ENCODE measurements at regions not wholly inside any gene's neighbourhood (a gene's known extent, or its start where the extent isn't known, plus 50 kb on each side); places are given as distances from the start of the nearest gene placed in this dataset.

DNA sequence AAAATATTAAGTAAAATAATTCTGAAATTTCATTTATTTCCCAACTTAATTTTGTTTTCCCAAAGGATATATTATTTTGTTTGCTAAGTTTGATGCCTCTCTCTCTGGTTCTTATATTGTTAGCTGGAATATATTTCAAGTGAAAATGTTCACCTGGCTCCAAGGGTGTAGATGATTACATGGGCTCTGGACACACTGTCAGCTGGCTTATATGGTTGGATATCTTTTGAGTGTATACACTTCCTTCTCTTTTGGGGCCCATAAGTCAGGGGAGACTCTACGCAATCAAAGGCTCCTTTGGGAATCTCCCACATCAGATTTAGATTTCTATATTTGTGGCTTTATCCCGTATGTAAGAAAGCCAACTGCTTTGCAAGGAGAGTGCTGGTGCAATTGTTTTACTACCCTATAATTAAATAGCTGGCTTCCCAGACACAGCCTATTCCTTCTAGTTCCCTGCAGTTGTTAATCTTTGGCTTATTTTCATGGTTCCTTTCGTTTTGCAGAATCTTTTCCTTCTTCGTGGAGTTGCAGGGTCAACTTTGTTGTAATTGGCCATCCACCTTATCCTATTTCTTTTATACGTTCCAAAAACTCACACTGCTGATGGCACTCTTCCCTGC lies 225.7 kb downstream of the DPH6 start:
- DNase-seq, result no peak

DNA sequence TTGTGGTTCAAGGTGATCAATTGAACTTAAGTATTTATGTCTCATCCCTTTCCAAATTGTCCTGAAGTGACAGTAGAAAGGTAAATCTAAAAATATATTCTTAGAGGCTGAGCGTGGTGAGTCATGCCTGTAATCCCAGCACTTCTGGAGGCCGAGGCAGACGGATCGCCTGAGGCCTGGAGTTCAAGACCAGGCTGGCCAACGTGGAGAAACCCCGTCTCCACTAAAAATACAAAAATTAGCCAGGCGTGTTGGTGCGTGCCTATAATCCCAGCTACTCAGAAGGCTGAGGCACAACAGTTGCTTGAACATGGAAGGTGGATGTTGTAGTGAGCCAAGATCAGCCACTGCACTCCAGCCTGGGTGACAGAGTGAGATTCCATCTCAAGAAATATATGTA lies 226.6 kb downstream of the DPH6 start:
- no peak for DNase-seq

DNA sequence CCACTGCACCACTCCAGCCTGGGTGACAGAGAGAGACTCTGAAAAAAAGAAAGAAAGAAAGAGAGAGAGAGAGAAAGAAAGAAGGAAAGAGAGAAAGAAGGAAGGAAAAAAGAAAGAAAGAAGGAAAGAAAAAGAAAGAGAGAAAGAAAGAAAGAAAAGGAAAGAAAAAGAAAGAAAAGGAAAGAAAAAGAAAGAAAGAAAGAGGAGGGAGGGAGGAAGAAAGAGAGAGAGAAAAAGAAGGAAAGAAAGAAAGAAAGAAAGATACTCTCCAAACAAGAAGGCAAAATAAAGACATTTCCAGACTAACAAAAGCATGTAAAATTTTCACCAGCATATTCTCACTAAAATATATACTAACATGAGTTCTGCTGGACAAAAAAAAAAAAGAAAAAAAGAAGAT lies 228.7 kb downstream of the DPH6 start:
- DNase-seq, result no peak

DNA sequence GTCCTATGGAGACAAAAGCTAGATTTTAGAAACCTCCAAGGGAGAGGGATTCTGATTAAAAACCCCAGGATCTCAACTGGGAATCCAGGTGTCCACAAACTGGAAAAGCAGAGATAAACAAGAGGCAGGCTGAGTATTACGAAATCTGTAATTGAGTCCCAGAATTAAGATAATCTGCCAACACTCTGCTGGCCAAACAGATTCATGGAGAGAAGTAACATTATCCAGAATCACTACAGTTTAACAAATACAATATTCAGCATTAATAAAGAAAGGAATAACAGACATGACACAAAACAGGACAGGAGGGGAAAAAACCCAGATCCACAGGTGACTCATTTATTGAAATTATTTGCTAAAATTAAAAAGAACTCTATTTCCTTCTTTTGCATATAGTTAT lies 227.2 kb upstream of the NANOGP8 start:
- DNase-seq, result no peak

DNA sequence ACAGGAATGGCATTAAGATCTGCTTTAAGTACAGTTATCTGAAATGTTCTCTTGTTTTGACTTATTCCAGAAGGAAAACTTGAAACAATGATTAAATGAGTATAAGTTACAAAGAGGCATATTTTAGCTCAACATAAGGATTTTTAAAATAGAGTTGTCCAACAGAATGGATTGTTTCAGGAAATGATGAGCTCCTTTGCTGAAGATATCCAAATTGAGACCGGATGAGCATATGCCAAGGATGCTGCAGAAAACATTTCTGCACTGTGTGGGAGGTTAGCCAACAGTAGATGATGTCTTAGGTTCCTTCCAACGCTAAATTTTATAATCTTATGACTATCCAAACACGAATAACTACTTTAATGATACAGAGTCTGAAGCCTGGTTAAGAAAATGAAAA lies 226.5 kb upstream of the NANOGP8 start:
- no peak for DNase-seq

DNA sequence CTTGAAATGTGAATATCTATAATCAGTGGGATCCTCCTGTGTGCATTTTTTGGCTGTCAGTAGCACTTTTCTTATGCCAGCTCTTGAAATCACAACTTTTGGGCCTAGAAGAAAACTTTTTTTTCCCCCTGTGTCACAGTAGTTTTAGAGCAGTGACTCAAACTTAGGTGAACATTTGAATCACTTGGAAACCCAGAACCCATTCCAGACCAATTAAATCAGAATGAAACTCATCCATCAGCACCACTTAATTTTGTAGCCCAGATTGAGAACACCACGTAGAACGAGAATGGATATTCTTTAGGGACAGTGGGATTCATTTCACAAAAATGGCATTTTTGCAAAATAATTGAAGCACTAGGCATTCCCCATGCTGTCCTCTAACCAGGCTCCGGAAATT lies 224.8 kb upstream of the NANOGP8 start:
- DNase-seq, result no peak

DNA sequence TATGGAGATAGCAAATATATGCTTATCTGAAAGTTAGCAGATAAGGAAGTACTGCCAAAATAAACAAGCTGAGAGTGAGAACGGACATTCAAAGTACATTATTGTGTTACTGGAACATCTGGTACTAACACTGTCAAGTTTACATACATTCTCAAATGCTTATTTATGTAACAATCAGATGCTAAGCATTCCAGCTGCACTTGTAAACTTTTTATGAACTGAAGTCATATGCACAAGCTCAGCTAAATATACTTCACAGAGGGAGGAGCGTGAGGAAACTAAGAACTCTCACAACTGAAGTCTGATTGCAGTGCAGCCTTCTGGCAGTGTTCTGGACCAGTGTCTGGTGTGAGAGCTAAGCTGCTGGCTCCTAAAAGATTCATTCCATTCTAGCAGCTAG lies 223.7 kb upstream of the NANOGP8 start:
- peak; percentile 53 for DNase-seq

DNA sequence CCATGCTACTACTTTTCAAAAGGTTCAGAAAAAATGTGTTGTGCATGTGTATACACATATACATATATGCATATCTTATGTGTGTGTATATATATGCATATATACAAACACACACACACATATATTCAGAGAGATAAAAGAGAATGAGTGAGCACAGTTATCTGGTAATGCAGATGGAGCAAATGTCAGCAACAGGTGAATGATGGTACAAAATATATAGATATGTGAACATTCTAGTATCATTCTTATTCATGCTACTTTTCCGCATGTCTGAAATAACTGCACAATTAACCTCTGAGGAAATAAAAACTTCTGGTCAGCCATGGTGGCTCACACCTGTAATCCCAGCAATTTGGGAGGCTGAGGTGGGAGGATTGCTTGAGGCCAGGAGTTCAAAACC lies 222.6 kb upstream of the NANOGP8 start:
- no peak for DNase-seq

DNA sequence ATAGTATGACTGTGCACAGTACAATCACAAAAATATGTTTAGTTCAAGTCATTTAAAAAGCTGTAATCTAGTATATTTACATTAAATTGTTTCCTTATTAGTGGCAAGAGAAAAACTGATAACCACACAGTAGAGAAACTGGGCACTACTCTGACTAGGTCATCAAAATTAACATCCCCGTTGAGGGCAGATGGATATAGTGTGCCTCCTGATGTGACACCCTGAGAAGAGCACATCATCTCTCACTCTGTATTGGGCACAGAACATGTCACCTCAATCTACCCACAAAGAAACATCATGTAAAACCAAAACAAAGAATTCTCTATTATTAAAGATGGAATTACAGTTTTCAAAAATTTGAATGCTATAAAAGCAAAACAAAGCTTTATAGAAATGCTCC lies 221.9 kb upstream of the NANOGP8 start:
- no peak for DNase-seq

DNA sequence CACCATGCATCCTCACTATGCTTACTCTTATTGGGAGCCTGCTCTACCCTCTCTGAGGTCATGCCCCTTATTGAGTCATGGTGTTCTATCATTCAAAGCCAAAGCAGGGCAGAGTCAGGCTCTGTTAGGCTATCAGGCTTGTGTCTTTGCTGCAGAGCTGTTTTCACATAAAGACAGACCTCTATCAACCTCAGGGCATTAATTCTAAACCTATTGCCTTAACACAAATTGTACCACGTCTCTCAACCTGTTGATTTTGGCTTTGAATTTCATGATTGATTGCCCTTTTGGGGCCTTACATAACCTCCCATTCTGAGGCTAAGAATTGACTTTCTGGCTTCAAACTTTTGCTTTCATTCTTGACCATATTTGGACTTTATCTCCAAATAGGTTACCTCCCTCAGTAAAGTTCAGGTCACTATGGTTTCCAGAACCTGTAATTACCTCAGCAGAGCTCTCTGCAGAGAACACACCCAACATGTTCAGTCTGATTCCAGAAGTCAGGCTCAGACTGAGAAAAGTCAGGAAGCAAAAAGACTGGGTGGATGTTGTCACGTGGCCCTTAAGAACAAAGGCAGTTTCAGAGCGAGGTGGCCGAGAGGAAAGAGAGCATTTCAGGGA lies 221.4 kb upstream of the NANOGP8 start:
- DNase-seq, result no peak

DNA sequence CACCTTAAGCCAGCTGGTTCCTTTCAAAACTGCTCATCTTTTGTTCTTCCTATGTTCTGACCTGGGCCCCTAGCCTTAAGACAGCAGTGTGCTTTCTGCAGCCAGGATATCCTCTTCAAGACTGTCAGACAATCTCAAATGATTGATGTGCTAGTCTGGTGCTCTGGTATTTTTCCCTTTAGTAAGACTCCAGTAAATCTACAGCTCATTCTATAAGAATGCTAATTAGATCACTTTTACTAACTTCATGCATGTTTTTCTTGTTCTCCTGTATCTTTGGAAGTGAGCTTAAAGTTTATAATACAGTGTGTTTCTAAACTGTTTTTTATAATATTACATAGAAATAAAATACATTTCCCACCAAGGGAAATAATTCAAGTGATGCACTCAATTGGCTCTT lies 220.9 kb upstream of the NANOGP8 start:
- no peak for DNase-seq

DNA sequence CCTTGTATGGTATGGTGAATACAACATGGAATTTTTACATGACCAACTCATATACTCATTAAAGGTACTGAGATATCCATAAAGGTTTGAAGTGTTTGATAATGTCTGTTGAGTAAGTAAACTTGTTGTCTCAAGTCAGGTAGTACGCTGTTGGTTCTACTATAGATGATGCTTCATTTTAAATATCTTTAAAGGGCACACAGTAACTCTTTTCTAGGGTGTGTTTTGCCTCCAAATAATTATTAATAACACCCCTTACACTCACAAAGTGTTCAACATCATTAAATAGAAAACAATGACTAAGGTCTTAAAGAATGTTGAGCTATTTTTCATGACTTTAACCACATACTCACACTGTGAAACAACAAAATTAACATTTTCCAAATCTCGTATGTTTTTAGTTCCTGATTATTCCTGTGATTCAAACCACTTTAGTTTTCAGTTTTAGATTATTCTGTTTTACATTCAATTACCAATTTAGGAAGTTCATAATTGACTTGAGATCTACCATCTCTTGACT lies 220.0 kb upstream of the NANOGP8 start:
- no peak for DNase-seq

DNA sequence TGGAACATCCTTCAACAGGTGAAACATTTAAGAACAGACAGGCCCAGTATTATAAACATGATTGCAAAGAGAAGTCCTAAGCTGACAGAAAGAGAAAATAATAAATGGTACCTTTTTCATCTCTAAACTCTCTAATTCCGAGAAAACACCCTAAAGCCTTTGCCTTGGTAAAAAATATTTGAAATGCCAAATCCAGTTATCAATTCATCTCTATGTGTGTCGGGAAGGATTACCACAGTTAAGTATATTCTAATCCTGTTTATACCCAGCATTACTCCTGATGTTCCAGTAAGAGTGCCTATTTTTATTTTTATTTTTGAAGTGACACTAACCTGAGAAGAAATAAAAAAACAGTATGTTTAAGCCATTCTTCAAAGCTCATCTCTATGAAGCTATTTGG lies 219.3 kb upstream of the NANOGP8 start:
- DNase-seq, result no peak

DNA sequence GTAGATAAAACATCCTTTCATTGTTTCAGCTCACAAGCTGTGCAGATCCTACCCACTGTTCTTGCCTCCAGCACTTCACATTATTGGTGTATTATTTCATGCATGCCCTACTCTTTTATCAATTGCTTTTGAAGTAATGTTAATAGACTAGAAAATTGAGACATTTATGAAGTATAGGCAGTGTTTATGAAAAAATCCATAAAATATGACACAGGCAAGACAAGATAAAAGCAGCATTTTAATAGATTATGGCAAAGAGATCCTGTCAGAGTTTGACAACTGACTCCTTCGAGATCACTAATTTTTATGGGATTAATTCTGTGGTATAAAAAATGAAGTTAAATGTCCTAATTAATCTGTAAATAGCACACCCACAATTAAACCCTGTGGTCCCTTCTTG lies 217.2 kb upstream of the NANOGP8 start:
- no peak for DNase-seq

DNA sequence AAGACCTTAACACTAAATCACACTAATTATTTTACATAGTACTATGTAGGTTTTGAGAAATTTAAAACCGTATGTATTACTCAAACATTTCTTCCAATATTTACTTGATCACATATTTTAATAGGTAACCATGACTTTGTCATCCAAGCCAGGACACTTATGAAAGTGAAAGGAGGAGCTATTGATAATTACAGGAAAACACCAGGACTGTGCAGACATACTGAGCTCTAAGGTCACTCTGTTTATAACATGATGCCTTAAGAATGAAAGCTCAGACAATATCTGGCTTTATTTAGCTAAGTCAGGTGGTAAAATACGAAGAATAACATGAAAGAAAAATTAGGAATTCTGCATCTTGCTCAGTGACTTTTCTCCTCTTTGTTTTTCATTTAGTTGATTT lies 216.0 kb upstream of the NANOGP8 start:
- DNase-seq, result no peak

DNA sequence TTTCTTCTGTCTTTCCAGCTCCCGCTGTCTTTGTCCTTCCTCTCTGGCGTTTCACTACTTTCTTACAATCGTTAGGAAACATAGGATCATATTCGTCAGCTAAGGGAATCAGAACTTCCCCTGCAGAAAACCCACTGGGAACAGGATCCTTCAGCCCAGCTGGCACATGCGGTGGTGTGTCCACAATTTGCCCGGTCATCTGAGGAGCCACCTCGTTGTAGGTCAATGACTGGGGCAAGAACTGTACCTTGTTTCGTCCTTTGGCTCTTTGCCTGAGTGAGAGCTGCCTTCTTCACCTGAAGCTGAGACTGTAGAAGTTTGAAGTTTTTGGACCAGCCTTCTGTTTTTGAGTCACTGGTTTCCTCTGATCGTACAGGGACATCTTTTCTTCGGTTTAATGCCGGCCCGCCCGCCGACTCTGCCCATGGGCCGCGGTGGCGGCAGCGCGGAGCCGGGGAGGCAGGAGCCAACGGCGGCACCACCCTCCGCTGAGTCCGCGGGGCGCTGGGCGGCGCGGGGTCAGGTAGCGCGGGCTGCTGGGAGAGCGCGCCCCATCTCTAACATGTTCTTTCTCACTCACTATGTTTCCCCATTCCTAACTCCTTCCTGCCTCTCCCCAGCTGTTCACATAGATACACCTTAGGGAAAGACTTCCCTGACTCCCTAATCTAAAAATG lies 214.1 kb upstream of the NANOGP8 start:
- no peak for DNase-seq

DNA sequence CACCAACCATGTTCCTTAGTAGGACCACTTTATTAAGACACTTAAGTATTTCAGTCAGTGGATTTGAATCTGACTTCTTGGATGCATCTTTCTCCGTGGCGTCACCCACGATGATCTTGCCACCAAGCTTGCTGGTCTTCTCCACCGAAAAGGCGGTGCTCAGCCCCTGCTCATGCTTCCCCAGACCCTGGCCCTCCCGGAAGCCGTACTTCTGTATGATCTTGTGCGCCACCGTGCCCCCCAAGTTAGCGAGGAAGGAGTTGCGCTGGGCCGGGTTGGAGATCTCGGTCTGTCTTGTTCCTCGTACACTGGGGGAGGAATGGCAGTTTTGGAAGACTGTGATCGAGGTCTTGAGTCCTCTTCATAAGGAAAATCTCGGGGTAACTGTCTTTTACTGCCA lies 213.4 kb upstream of the NANOGP8 start:
- DNase-seq, result no peak

DNA sequence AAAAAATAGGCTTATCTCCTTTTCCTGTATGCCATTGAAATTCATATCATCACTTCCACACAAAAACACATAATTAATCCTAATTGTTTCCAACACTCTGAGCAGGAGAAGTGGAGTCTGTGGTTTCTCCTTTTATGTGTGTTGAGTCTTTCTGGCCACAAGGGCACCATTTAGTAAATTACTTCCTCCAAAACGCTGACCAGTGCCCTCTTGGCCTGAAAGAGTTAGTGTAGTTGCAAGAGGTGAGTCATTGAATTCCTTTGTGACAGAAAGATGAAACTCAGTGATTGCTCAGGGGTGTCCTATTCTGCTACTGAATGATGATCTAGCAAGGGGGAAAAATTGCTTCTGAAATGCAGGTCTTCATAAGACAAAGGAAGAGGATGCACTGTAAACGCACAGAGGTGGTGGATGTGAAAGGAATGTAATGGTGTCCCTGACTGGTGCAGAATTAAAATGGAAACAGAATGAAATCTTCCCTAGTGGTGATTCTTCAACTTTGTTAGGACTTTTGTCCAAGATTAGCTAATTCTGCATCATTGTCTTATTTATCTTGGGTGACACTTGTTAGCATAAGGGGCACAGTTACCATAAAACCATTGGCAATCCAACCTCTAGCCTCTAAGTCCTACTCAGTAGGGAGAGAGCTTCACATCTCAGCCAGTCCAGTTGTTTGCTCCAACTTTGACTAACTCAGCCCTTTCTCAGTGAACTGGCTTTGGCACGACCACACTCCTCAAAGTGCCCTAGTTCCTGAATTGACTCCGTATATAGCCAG lies 208.4 kb upstream of the NANOGP8 start:
- DNase-seq, result no peak

DNA sequence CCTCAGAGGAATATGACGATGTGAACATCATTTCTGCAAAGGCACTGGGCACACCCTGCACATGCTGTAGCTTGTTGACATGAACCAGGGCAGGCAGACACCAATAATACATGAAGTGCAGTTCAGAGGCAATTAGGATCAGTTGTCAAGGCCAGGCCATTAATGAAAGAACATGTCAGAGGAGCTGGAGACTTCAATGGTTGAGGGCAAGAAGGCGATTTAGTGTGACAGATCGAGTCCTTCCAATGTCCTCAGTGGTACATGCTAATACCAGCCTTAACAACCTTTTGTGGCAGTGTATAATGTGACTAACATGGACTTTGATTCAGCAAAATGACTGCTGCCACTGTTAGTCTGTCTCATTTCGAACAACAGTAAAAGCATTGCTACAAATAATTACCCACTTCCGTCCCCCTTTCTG lies 205.2 kb upstream of the NANOGP8 start:
- DNase-seq, result peak; percentile 87

DNA sequence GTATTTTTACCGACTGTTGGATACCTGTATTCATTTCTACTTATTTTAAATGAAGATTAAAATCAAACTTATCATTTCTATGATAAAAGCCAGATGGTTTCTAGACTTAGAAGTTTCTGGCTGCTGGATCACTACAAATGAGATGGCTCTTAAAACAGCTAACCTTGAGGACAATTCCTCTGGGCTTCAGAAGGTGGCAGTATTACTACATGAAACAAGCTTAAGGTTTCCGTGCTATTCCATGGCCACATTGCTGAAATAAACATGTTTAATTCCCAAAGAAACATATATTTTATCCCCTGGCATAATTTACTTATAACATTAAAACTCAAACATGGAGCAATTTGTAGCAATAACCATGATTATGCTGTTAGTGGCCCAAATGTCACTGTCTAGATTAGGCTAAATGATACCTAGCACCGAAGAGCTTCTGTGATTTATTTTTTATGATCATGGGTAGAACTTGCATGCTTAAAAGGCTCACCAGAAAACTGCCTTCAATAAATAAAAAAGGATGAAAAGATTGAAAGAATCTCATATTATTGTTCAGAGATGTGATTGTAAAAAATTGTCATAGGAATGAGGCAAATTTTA lies 204.0 kb upstream of the NANOGP8 start:
- DNase-seq, result peak; percentile 85

DNA sequence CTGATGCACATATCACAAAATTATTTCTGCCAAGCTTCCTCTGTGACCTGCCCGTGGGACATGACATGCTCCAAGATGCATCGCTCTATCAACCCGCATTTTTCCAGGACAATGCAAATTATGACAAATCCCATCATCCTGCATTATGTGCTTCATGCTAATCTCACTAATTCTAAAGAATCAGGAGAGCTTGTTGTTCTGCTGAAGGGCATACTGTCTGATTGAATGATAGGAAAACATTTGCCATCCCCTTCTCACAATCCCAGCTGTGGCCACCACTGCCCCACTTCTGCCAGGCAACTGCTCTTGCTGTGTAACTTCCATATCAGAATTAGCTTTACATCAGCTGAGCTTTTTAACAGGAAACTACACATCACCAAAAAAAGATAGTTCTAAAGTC lies 203.5 kb upstream of the NANOGP8 start:
- peak; percentile 18 for DNase-seq

DNA sequence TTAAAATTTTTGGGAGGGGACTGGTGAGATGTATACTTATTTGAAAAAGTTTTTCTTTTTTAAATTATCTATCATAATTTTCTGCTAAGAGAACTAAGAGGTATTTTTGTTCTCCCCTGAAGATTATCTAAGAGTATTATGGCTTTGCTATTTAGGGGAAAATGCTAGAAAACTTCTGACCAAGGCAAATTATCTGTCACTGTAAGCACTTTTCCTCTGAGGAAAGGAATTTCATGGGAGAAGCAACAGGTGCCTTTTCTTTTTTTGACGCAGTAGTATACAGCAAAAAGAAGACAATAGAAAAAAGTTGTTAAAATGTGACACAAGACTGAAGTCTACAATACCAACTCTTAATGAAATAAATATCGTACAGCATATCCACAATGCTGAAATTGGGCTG lies 201.6 kb upstream of the NANOGP8 start:
- no peak for DNase-seq

DNA sequence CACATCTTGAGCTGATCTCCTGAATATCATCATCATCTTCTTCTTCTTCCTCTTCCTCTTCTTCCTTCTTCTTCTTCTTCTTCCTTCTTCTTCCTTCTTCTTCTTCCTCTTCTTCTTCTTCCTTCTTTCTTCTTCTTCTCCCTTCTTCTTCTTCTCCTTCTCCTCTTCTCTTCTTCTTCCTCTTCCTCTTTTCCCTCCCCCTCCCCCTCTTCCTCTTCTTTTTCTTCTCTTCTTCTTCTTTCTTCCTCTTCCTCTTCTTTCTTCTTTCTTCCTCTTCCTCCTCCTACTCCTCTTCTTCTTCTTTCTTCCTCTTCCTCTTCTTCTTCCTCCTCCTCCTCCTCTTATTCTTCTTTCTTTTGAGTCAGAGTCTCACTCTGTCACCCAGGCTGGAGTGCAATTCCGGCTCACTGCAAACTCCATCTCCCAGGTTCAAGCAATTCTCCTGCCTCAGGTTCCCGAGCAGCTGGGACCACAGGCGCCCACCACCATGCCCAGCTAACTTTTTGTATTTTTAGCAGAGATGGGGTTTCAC lies 197.9 kb upstream of the NANOGP8 start:
- DNase-seq, result no peak

All from eye (tissue), 1 donor.